Ascending aorta (tissue), 2 donors: ENCODE measurements at regions not wholly inside any gene's neighbourhood (a gene's known extent, or its start where the extent isn't known, plus 50 kb on each side); places are given as distances from the start of the nearest gene placed in this dataset.

ENCODE experiments used
- DNase-seq, 2 donors: peaks; one replicate each; pipeline ENCODE4 v3.0.0-alpha.2; 2019; ENCODE audit warnings: low spot score in 2 of 2
- H3K27ac ChIP-seq, 2 donors: fragments of 200-600 bp; sonication (generic); one replicate each; pipeline ENCODE4 v1.5.1; 2016 to 2017; ENCODE audit warnings: mild to moderate bottlenecking in 1 of 2
- H3K27me3 ChIP-seq: fragments of 200-600 bp; sonication (generic); one replicate; pipeline ENCODE4 v1.5.1; 2017
- H3K36me3 ChIP-seq, 2 donors: fragments of 200-600 bp; sonication (generic); one replicate each; pipeline ENCODE4 v1.5.1; 2016
- H3K4me1 ChIP-seq, 2 donors: fragments of 200-600 bp; sonication (generic); one replicate each; pipeline ENCODE4 v1.5.1; 2016 to 2017; ENCODE audit warnings: mild to moderate bottlenecking in 1 of 2
- H3K4me3 ChIP-seq, 2 donors: fragments of 200-600 bp; sonication (generic); one replicate each; pipeline ENCODE4 v1.5.1; 2016 to 2017; ENCODE audit warnings: mild to moderate bottlenecking in 1 of 2
- H3K9me3 ChIP-seq, 2 donors: fragments of 200-600 bp; sonication (generic); one replicate each; pipeline ENCODE4 v1.5.1; 2016
- CTCF ChIP-seq, 3 experiments: fragments of 200-600 bp in 2 of 3; fragments of 450-650 bp in 1 of 3; sonication (generic) in 2 of 3; IDR thresholded peaks; one replicate each; pipeline ENCODE4 v1.5.1; 2016 to 2019; ENCODE audit warnings: antibody characterized with exemption in 3 of 3, mild to moderate bottlenecking in 1 of 3, moderate library complexity in 1 of 3
- intact Hi-C: fragments of 100-400 bp; cut with DNase I; formaldehyde crosslinking; loops from one replicate; pipeline ENCODE4 v1.15.1; 2023

GRCh38 chr10:128747582-128748346 lies 621.5 kb upstream of the MKI67 start:
- intact Hi-C loops, result no loop called here
- no peaks in the 10 kb centered on the region for H3K36me3 ChIP-seq
- H3K27ac ChIP-seq, result no peak overlapping the region
- no peak for TF ChIP-seq CTCF (IDR thresholded peaks at IDR 0.05)
- H3K27me3 ChIP-seq, result no peaks in the 10 kb centered on the region
- H3K9me3 ChIP-seq, result no peaks in the 10 kb centered on the region
- no peaks in the 10 kb centered on the region for H3K4me1 ChIP-seq
- no peak for DNase-seq
- no peak overlapping the region for H3K4me3 ChIP-seq

- Histone ChIP-seq H3K4me3 (no peak overlapping the region), H3K36me3 (no peaks in the 10 kb centered on the region), H3K4me1 (no peaks in the 10 kb centered on the region), H3K27me3 (no peaks in the 10 kb centered on the region), H3K27ac (no peak overlapping the region), H3K9me3 (no peaks in the 10 kb centered on the region)
- no peak for DNase-seq
- intact Hi-C loops, result no loop called here
- no peak for TF ChIP-seq CTCF (IDR thresholded peaks at IDR 0.05)
These were observed 625.1 kb upstream of the MKI67 start for GRCh38 chr10:128751284-128751683.

GRCh38 chr10:128751851-128752250 lies 625.6 kb upstream of the MKI67 start:
- Histone ChIP-seq H3K27ac (no peak overlapping the region), H3K27me3 (no peaks in the 10 kb centered on the region), H3K4me1 (no peaks in the 10 kb centered on the region), H3K9me3 (no peaks in the 10 kb centered on the region), H3K4me3 (no peak overlapping the region), H3K36me3 (no peaks in the 10 kb centered on the region)
- no peak for TF ChIP-seq CTCF (IDR thresholded peaks at IDR 0.05)
- intact Hi-C loops, result no loop called here
- DNase-seq, result no peak

GRCh38 chr10:128759174-128759573 lies 633.0 kb upstream of the MKI67 start:
- H3K27ac ChIP-seq, result no peak overlapping the region
- DNase-seq, result no peak
- TF ChIP-seq CTCF (IDR thresholded peaks at IDR 0.05), result no peak
- no peaks in the 10 kb centered on the region for H3K36me3 ChIP-seq
- no peaks in the 10 kb centered on the region for H3K4me1 ChIP-seq
- intact Hi-C loops, result no loop called here
- no peak overlapping the region for H3K4me3 ChIP-seq
- no peaks in the 10 kb centered on the region for H3K27me3 ChIP-seq
- no peaks in the 10 kb centered on the region for H3K9me3 ChIP-seq

- no peaks in the 10 kb centered on the region for H3K4me1 ChIP-seq
- intact Hi-C loops, result no loop called here
These were observed 637.4 kb upstream of the MKI67 start for GRCh38 chr10:128763588-128763987.

More at GRCh38 chr10:128763588-128763987, 637.4 kb upstream of the MKI67 start:
- no peaks in the 10 kb centered on the region for H3K36me3 ChIP-seq
- no peak for TF ChIP-seq CTCF (IDR thresholded peaks at IDR 0.05)
- no peaks in the 10 kb centered on the region for H3K27me3 ChIP-seq
- no peaks in the 10 kb centered on the region for H3K9me3 ChIP-seq
- no peak overlapping the region for H3K27ac ChIP-seq
- DNase-seq, result no peak
- H3K4me3 ChIP-seq, result no peak overlapping the region
